NCI-H1694 treated with DMSO at 0.1 percent for 48 hours (cell line): ENCODE measurements at regions not wholly inside any gene's neighbourhood (a gene's known extent, or its start where the extent isn't known, plus 50 kb on each side); places are given as distances from the start of the nearest gene placed in this dataset.
"Not testable (repeated sequence)": the region's sequence is repeated elsewhere in the genome, so short reads cannot be mapped to it uniquely, and the experiment has no call there.

ENCODE experiments used
- DNase-seq: peaks from one replicate; lab custom pipeline; 2025; lab: John Stamatoyannopoulos, UW

DNA sequence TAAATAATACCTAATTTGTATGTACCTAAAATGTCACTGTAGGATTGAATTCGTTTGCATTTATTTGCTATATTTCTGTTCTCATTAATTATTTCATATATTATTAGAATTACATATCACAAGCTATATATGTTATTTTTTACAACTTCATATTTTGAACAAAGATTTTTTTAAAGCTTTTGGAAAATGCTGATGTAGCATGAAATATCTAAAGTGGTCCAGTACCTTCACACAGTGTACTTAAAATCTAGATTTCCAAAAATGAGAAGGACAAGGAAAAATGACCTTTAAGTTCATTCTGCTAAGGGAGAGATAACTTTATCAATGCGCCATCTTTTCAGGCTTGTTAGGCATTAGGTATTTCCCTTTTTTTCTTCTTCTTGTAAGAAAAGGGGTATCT lies 71.8 kb downstream of the LARP7 start:
- no peak for DNase-seq

DNA sequence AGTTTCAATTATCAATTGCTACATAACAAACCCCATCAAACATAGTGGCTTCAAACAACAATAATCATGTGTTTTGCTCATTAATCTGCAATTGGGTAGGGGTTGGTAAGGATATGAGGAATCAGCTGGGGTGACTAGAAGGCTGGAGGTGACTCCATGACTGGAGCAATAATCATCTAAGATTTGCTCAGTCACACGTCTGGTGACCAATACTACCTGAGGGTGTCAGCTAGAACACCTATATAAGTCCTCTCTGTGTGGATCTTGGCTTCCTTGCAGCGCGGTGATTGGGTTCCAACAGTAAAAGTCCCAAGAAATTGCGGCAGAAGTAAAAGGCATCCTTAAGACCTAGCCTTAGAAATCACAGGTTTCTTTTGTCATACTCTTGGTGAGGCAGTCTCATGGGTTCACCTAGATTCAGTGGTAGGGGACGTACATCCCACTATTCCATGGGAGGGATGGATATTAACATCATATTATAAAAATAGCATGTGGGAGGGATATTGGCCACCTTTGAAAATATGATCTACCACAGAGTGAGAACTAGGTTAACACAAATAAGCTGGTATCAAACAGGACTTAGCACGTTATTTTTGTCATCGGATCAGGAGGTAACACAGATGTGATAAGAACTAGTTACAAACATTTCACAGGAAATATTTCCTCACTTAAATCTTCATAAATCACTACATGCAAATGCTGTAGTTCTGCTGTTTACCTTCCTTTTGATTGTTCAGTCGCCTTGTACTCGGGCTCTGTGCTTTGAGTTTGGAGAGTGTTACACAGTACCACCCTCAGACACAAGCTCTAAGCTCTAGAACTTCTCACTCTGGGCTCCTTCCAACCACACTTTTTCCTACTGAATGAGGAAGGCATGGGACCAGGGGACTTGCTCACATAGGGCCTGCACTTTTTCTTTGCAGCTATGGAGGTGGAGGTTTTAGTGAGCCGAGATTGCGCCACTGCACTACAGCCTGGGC lies 78.3 kb downstream of the LARP7 start:
- DNase-seq, result no peak

DNA sequence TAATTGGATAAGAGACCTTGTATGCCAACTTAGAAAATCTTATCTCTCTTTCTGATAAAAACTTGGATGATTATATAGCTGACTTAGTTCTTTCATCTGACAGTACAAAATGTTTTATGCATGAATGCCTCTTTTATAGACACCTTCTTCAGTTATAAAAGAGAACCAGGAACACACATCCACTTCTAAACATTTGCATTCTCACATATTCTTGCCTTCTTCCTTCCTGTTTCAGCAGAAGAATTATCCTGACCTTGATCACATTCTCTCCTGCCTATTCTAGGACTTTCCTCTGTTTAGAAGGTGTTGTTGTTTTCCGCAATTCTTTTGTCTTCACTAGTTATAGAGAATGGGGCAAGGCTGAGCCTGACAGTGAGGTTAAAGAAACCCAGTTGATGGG lies 80.9 kb downstream of the LARP7 start:
- no peak for DNase-seq

DNA sequence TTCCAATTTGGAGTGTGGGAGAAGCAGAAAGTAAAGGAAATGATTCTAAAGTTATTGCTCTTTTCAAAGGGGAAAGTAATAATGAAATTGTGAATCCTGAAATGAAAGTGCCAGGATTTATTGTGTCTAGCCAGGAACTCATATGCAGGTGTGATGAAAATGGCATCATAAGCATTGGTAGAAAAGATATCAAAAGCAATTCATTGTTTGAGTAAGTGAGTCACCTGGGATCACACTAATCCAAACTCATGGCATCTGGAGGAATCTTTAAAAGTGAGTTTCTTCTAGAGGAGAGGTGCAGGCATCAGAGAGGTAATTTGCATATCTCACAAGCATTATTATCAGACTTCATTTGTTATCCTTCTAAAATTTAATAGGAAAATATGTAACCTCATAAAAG lies 84.7 kb downstream of the LARP7 start:
- no peak for DNase-seq

DNA sequence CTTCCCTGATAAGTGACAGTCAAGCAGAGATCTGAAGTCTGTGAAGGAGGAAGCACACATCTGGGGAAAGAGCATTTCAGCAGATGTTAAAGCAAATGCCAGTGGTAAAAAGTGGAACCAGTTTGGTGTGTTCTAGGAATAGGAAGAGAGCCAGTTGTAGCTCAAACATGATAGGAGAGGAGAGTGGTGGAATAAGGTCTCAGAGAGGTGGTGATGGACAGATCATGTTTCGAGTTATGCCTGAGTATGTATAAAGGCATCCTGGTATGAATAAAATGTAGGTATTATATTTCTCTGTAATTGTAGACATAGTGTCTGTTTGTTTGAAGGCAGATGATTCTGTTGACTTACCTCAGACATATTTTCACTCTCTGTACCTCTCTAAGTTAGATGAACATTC lies 89.1 kb downstream of the LARP7 start:
- DNase-seq, result no peak

DNA sequence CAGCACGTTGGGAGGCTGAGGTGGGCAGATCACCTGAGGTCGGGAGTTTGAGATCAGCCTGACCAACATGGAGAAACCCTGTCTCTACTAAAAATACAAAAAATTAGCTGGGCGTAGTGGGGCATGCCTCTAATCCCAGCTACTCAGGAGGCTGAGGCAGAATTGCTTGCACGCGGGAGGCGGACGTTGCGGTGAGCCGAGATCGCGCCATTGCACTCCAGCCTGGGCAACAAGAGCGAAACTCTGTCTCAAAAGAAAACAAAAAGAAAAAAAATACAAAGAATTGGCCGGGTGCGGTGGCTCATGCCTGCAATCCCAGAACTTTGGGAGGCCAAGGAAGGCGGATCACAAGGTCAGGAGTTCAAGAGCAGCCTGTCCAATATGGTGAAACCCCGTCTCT lies 90.8 kb downstream of the LARP7 start:
- DNase-seq, result not testable (repeated sequence)

DNA sequence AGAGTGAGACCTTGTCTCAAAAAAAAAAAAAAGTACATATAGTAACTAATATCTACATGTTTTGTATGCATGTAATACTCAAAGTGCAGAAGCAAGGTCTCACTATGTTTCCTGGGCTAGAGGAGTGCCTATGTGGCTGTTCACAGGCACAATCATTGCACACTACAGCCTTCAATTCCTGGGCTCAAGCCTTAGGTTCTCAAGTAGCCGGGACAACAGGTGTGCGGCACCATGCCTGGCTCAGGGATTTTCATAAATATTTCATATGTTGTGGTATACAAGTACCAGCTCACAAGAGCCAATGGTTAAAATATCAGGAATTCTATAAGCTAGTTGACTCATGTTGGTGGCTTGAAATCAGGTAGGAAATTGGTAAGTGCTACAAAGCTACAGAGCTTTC lies 94.8 kb downstream of the LARP7 start:
- no peak for DNase-seq

DNA sequence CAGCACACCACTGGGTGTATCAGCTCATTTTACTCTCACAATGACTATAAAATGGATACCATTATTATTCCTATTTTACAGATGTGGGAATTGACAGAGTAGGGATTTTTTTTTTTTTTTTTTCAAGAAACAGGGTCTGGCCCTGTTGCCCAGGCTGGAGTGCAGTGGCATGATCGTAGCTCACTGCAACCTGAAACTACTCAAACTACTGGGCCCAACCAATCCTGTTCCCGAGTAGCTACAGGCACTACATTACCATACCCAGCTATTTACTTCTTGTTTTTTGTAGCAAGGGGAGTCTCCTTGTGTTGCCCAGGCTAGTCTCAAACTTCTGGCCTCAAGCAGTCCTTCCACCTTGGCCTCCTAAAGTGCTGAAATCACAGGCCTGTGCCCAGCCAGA lies 95.2 kb downstream of the LARP7 start:
- DNase-seq, result no peak

DNA sequence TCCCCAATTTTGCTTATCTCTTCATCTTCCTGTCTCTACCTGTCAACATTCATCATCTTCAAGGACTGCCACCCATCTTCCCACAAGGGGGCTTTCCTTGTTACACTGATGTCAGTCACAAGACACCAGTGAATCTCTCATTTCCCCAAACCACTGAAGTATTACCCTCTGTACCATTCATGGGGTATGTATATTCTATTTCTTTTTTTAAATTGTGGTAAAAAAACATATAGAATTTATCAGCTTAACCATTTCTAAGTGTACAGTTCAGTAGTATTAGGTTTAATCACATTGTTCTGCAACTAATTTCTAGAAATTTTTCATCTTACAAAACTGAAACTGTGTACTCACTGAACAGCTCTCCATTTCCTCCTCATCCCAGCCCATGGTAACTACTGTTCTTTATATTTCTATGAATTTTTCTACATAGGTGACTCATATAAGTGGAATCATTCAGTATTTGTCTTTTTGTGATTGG lies 98.6 kb downstream of the LARP7 start:
- no peak for DNase-seq

DNA sequence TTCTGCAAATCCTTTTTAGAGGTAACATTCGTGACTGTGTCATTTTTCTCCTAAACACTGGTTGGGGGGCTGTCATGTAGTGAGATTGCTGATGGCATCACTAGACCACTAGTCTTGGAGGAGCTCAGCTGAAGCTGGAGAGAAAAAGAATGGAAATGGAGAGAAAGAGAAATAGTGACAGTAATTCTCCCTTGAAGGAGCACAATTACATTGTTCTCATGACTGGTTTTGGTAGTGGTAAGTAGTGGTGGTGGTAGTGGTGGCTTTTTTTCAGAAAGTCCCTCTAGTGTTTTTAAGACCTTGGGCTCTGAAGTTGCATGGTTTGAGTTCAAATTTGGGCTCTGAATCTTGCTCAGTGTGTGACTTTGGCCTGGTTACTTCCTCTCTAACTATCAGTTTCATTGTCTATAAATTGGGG lies 99.8 kb downstream of the LARP7 start:
- DNase-seq, result no peak

DNA sequence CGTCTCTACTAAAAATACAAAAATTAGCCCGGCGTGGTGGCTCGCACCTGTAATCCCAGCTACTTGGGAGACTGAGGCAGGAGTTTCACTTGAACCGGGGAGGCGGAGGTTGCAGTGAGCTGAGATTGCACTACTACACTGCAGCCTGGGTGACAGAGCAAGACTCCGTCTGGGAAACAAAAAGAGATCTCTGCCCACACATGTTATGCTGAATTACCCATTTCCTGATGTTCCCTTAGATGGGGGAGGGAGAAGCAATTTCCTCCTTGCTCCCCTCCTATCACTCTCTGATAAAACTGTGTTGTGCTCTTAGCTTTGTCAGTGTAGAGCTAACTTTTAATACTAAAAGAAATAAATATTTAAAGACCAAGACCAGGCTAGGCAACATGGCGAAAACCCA lies 102.5 kb downstream of the LARP7 start:
- DNase-seq, result no peak

DNA sequence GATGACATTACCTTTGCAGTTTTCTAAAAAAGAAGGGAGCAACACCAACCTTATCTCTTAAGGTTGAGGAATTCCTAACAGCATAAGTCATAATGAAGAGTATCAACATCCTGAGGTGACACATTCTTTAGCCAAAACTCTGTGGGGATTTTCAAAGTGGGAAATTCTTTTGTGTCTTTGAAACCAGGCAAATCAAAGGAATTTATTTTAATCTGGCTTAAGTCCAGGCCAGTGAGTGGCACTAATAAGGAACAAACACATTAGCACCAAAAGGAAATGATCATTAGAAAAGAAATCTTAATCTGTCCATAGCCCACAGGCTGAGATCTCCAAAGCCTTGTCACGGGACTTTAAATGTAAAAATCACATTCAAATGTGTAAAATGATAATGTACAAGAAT lies 110.1 kb downstream of the LARP7 start:
- no peak for DNase-seq

DNA sequence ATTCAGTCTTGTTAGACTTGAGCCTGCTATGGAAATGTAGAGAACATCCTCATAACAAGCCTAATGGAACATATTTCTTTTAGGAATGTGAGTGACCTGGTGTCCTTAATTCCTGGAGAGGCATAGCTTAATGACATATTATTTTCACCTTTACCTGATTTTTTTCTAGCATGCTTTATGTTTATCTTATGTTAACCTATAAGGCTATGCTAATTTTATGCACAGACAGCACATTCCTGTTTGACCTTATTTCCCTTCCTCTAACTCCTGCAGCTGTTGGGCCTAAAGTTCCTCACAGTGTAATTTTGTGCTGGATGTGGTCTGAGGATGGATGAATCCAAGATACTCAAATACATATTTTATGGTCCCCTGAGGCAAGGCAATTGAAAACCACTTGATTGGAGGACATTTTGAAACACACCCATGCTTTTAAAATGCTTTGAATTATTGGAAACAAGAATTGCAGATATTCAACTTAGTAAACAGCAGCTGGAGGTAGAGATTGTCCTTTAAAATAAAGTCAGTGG lies 111.5 kb downstream of the LARP7 start:
- DNase-seq, result no peak

DNA sequence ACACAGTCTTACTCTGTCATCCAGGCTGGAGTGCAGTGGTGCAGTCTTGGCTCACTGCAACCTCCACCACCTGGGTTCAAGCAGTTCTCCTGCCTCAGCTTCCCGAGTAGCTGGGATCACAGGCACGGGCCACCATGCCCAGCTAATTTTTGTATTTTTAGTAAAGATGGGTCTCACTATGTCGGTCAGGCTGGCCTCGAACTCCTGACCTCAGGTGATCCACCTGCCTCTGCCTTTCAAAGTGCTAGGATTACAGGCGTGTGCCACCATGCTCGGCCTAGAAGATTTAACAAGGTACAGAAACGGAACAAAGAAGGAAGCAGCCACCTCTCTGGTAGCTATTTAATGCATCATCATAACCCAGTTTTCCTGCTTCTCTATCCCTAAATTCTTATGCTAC lies 113.8 kb downstream of the LARP7 start:
- DNase-seq, result not testable (repeated sequence)

DNA sequence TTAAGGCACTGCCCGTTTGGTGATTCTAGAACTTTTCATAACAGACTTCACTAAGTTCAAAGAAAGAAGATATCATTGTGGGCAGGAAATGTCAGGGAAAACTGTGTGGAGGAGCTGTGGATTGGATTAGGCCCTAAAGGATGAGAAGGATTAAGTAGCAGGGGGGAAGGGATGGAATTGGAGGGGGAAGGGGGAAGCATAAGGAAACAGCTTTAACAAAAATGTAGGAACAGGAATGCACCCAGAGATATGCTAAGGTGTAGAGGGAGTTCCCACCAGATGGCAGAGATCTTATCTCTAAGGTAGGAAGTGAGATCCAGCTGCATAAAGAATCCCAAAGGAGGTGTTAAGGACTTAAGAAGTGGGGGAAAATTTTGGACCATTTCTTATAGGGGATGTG lies 114.5 kb downstream of the LARP7 start:
- DNase-seq, result no peak

DNA sequence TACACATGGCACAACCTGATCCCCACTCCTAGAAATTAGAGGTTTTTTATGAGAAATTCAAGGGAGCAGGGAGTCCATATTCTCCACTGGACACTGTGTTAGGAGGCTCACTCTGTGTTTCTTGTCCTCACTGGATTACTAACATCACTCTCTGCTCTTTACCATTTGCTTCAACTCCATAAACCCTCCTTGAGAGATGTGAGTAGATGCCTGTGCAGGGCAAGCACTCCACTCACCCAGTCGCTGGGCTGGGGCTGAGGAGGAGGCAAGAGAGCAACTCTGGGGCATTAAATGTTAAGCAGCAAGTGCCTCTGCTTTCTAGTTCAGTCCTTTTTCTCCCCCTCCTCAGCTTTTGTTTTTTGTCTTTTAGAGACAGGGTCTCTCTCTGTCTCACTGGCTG lies 115.1 kb downstream of the LARP7 start:
- no peak for DNase-seq

DNA sequence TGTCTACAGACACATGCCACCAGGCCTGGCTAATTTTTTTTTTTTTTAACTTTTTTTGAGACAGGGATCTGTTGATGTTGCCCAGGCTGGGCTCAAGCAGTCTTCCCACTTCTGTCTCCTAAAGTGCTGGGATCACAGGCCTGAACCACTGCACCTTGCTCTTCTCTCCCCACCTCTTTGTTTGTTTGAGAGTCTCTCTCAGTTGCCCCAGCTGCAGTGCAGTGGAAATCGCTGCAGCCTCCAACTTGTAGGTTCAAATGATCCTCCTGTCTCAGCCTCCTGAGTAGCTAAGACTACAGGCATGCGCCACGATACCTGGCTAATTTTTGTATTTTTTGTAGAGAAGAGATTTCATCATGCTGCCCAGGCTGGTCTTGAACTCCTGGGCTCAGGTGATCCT lies 115.6 kb downstream of the LARP7 start:
- DNase-seq, result no peak

DNA sequence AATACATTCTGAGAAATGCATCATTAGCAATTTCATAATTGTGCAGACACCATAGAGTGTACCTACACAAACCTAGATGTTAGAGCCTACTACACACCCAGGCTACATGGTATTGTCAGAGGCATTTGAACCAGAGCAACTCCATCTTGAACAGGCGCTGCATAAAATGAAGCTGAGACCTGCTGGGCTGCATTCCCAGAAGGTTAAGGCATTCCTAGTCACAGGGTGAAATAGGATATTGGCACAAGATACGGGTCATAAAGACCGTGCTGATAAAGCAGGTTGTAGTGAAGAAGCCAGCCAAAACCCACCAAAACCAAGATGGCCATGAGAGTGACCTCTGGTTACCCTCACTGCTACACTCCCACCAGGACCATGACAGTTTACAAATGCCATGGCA lies 116.4 kb downstream of the LARP7 start:
- DNase-seq, result no peak

DNA sequence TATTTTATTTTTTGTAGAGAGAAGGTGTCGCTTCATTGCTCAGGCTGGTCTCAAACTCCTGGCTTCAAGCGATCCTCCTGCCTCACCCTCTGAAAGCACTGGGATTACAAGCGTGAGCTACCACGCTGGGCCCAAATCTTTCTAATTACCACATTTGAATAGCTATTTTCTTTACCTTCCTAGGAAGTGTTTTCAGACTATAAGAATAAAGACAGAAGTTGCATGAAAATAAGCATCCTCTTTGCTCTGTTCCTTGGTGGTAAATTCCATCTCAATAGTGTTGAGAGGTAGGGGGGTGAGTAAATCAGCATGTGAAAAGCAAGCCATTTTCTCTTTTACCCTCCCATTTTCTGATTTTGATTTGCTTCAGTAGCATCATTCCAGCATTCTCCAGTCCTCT lies 122.4 kb downstream of the LARP7 start:
- no peak for DNase-seq

DNA sequence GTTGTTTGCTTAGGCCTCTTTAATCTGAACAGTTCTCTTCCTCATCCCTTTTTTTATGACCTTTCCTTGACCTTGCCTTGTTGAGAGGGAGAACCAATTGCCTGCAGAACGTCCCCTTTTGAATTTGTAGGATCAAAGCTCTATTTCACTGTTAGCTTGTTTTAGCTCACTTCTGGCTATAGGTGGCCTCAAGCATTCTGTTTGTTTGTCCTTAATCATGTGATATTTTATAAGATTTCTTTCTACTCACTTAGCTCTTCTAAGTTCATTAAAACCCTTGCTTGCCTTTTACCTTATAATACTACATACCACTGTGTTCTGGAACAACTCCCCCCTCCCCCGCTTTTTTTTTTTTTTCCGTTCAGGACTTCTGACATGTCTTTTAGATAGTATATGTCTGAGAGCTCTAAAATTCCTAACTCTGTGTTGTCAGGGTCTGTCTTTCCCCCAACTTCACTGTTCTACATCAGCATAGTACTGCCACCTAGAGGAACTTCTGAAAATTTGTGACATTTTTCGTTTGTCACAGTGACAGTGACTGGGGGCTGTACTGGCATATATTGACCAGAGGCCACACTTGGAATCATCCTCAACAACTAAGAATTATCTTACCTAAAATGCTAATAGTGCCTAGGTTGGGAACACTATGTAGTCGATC lies 128.5 kb downstream of the LARP7 start:
- peak; percentile 28 for DNase-seq

DNA sequence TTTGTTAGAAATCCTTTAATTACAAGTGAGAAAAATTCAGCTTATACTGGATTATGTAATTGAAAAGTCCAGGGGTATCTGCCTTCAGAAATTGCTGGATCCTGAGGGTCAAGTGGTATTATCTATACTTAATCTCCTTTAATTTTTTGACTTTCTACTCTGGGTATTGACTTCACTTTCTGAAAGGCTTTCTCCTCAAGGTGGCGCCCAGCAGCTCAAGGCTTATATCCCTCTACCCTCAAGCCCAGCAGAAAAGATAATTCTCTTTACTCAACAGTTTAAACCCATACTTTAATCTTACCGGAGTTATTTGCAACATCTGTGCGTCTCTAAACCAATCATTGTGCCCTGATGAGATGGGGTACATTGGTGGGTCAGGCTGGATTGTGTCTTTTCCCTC lies 129.5 kb downstream of the LARP7 start:
- DNase-seq, result no peak

DNA sequence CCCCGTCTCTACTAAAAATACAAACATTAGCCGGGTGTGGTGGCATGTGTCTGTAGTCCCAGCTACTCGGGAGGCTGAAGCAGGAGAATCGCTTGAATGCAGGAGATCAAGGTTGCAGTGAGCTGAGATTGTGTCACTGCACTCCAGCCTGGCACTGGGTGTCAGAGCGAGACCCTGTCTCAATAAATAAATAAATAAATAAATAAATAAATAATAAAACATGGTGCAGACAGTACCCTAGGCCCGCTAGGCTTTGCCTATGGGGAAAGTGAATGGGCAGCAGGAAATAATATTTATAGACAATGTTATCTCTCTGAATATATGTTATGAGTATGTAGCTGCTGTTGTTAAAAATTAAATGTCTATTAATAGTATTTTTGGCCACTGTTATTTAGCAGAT lies 130.4 kb downstream of the LARP7 start:
- DNase-seq, result no peak

DNA sequence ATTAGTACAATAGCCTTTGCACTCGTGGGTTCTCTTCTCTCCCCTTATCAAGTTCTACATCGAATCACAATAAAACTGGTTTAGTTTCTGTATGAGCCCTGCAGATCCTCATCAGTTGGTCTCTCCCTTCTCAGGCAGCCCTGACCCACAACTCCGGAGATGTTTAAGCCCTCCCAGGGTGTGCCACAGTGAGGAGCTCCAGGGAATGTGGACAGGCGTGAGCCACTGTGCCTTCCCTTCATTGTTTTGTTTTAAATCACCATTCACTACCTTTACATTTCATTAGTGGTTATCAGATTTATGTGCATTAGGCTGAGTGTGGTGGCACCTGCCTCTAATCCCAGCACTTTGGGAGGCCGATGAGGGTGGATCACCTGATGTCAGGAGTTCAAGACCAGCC lies 133.2 kb downstream of the LARP7 start:
- DNase-seq, result no peak
